NCI-H460 (cell line): ENCODE measurements at regions not wholly inside any gene's neighbourhood (a gene's known extent, or its start where the extent isn't known, plus 50 kb on each side); places are given as distances from the start of the nearest gene placed in this dataset.

Experiments used
- DNase-seq: peaks from one replicate; pipeline ENCODE4 v3.0.0-alpha.2; 2016; ENCODE audit warnings: low read depth; ENCODE audit errors: extremely low read depth

DNA sequence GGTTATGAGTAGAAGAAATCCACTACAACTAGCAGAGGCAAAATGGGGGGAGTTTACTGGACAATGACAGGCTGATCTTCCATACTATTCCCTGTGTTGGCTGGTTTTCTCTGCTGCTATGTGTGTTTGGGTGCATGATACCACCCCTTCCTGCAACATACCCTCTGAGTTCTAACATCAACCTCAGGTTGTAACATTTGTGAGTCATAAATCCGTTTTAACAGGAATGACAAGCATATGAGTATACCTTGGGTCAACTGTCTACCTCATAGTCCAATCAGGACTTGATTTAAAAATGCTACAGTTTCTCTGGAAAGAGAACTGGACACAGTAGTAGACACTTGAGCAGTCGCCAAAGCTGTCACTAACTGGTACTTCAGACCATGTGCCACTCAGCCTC lies 422.9 kb downstream of the KCTD12 start:
- DNase-seq = no peak

- DNase-seq = no peak
Measured at GRCh38 chr13:76461999-76462398, 424.2 kb downstream of the KCTD12 start.

DNA sequence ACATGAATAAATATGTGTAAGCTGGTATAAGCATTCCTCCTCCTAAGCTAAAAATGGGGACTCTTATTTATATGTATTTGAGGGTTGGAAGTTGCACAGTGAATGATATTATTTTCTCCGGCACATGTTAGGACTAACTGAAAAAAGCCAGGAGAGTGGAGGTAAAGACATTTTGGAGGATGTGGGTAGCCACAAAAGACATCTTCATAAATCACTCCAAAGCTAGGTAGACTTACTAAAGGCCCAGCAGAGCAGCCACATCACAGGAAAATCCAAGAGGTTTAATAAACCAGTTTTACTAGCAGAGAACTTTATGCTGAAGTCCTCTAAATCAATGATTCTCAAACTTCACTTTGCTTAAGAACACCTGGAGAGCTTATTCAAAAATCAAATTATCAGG lies 424.7 kb downstream of the KCTD12 start:
- DNase-seq = no peak

GRCh38 chr13:76459863-76460262 lies 426.3 kb downstream of the KCTD12 start:
- no peak for DNase-seq

- DNase-seq = no peak
Measured at GRCh38 chr13:76455960-76456359, 430.2 kb downstream of the KCTD12 start.

GRCh38 chr13:76454991-76455390 lies 431.2 kb downstream of the KCTD12 start:
- DNase-seq = no peak

DNA sequence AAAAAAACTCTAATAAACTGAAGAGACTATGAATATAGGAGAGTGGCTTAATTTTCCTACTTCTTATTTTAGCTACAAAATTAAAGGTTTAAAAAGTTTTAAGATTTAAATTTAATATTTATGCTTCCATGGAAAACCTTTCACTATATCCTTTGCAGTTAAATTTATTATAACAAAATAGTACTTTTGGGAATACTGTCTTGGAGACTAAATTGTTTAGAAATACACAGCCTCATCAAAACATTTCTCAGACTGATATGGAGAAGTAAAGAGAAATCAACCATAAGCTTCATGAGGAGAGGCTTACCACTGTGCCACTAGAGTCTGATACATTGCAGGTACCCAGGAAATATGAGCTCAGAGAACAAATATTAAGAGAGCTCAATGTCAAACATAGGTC lies 436.5 kb downstream of the KCTD12 start:
- no peak for DNase-seq

DNA sequence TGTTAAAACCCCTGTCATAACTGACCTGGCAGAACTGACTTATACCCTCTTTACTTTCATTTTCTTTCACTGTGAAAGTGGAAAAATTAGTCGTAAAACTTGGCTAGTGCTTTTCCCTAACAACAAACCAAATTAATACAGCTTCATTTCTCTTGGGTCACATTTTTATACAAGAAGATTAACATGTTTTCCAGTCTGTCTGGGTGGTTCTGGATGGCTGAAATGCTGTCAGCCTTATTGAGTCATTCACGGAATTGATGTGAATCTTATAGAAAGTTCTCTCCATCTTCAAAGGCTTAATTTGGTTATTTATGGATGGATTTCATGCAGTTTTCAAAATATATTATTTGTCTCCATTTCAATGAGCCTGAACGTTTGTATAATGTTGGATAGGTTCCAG lies 440.0 kb downstream of the KCTD12 start:
- DNase-seq = no peak

DNA sequence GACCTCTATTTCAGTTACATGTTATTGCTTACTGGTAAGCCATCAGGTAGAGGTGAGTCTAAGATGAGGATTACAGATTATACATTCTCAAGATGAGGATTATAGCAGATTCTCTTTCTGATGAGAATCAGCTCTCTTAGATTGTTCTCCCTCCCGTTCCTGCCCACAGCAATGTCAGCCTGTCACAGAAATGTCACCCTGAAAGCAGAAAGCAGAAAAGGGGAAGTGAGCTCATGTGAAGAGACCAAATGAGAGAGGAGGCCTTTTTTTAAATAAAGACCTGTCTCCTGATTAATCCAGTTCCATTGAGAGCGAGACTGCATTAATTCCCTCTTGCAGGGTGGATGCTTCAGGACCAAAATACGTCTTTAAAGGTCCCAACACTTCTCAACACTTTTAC lies 445.6 kb downstream of the KCTD12 start:
- no peak for DNase-seq

DNA sequence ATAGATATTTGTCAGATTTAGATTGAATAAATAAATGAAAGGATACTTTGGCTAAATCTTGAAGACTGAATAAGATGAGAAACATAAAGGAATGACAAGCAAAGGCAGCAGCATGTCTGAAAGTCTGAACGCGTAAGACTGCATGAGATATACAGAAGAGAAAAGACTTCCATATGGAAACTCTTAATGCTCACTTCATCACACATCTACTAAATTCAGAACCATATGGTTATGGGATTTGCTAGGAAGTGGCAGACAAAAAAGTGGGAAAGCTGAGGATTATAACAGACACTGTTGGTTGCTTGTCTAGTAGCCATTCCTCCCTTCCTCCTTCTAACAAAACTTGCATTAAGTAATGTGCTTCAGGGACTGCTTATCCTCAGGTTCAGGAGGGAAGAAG lies 446.7 kb downstream of the KCTD12 start:
- DNase-seq = no peak

GRCh38 chr13:76438050-76438449 lies 448.2 kb downstream of the KCTD12 start:
- no peak for DNase-seq

- no peak for DNase-seq
Measured at GRCh38 chr13:76425935-76426334, 460.3 kb downstream of the KCTD12 start.

GRCh38 chr13:76421011-76421410 lies 465.2 kb downstream of the KCTD12 start:
- DNase-seq = no peak

DNA sequence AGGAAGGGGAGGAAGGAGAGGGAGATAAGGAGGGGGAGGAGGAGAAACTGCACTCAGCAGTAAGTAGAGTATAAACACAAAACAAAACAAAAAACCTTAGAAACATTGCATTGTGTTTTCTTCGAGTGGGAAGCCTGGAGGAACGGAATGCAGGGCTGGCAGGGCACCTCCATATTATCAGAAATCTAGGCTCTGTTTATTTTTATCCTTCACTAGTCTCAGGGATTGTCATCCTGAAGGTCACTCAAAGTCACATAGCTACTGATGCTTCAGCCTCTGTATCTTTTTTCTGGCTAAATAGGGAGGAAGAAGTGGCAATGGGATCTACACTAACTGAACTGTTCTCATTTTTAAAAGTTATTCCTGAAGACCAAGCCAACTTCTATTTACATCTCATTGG lies 467.8 kb downstream of the KCTD12 start:
- DNase-seq = no peak

- no peak for DNase-seq
Measured at GRCh38 chr13:76414320-76414719, 471.9 kb downstream of the KCTD12 start.

GRCh38 chr13:76406243-76406642 lies 480.0 kb downstream of the KCTD12 start:
- no peak for DNase-seq

DNA sequence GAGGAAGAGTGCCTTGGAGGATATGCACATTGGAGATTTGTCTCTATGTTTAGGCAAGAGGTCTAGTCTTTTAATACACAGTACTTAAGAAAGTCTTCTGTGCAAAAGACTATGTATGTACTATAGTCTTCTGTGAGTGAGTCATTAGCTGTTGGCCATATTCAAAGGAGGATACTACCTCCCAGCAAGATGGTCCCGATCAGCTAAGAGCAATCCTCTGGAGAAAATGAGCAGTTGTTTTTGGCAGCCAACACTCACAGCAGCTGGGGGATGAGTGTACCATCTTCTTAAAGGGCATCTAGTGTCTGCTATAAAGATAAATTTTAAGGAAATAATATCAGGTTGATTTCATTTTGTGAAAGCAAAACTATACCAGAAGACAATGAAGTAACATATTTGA lies 487.8 kb downstream of the KCTD12 start:
- DNase-seq = no peak

DNA sequence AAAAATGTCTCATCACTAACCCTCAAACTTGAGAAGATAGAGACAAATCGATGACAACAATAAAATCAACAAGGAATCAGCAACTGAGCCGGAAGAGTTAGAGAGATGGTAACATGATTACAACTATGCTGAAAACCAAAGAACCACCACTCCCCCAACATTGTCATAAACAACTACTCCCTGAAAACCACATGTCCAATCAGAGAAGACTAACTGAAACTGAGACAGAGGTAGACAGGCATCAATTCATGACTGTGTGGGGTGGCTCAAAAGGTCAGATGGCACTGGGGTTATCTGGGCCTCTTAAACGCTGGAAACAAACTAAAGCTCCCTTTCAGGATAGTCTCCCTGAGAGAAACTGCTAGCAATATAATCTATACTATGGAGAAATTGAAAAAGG lies 488.8 kb downstream of the KCTD12 start:
- DNase-seq = no peak

DNA sequence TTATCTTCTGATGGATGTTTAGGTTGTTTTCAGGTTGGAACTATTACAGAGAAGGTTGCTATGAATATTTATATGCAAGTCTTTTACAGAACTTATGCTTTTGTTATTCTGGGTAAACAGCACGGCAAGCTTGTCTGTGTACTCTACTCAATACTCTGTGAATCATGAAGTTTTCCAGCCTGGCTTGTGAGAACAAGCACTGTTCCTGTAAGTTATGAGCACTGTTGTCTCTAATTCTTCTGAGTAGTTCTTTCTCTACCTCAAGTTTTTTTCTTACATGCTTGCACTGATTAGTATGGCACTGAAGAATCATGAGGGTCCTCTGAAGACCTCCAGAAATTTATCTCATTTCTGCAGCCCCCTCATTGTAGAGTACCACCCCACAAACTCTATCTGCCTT lies 496.9 kb downstream of the KCTD12 start:
- no peak for DNase-seq

GRCh38 chr13:76387566-76387965 lies 498.6 kb downstream of the KCTD12 start:
- no peak for DNase-seq

- no peak for DNase-seq
Measured at GRCh38 chr13:76386321-76386720, 499.9 kb downstream of the KCTD12 start.

- no peak for DNase-seq
Measured at GRCh38 chr13:76385586-76385985, 500.6 kb downstream of the KCTD12 start.

- DNase-seq = no peak
Measured at GRCh38 chr13:76383676-76384461, 502.3 kb downstream of the KCTD12 start.
